ENCODE measurements at regions not wholly inside any gene's neighbourhood (a gene's known extent, or its start where the extent isn't known, plus 50 kb on each side); places are given as distances from the start of the nearest gene placed in this dataset.

DNA sequence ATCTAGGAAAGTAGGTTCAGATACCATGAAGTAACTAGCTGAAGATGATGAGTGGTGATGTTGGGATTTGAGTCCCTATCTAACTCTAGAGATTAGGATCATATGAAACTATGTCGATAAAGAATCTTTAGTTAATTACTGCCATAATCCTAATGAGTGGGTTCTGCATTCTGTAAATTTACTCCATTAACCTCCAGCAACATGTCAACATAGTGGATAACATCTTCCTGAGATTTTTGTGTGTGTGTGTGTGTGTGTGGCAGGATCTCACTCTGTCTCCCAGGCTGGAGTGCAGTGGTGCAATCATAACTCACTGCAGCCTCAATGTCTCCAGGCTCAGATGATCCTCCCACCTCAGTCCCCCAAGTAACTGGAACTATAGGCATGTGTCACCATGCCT is 272.9 kb upstream of the DPH6 start:
- Histone ChIP-seq H3K36me3 (ENCODE audit: insufficient read depth) (no peaks in the 10 kb centered on the region), H3K4me1 (ENCODE audit: low read depth, poor library complexity, severe bottlenecking) (no peaks in the 10 kb centered on the region), H3K4me3 (IDR thresholded peaks at IDR 0.05; ENCODE audit: insufficient read depth, low read depth, low read length) (no peak overlapping the region), H2AFZ (ENCODE audit: low read depth) (no peak overlapping the region), H3K27ac (no peak overlapping the region), H3K27me3 (ENCODE audit: insufficient read depth, low read depth) (no peaks in the 10 kb centered on the region), H3K79me2 (ENCODE audit: insufficient read depth, low read depth) (no peaks in the 10 kb centered on the region), H3K9ac (no peak overlapping the region), H3K4me2 (no peak overlapping the region), H4K20me1 (ENCODE audit: insufficient read depth) (no peaks in the 10 kb centered on the region)
- TF ChIP-seq, protein P1, sequence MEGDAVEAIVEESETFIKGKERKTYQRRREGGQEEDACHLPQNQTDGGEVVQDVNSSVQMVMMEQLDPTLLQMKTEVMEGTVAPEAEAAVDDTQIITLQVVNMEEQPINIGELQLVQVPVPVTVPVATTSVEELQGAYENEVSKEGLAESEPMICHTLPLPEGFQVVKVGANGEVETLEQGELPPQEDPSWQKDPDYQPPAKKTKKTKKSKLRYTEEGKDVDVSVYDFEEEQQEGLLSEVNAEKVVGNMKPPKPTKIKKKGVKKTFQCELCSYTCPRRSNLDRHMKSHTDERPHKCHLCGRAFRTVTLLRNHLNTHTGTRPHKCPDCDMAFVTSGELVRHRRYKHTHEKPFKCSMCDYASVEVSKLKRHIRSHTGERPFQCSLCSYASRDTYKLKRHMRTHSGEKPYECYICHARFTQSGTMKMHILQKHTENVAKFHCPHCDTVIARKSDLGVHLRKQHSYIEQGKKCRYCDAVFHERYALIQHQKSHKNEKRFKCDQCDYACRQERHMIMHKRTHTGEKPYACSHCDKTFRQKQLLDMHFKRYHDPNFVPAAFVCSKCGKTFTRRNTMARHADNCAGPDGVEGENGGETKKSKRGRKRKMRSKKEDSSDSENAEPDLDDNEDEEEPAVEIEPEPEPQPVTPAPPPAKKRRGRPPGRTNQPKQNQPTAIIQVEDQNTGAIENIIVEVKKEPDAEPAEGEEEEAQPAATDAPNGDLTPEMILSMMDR (conservative IDR thresholded peaks at IDR 0.05; ENCODE audit: low read depth, low read length) = no peak

DNA sequence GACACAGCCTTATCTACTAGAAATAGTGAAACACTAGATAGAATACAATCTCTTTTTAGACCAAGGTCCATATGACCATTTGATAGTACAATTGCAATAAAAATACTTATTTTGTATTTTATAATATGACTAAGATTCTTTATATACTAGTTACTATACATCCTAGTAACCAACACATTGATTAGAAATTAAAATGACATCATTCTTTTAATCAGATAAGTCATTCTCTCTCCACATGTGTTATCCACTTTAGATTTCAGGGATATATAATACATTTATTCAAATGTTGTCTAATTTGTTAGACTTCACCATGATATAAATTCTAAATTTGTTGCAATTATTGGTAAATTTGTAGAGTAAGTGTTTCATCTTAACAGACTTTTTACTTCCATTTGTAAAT is 276.2 kb upstream of the DPH6 start:
- Histone ChIP-seq H3K79me2 (ENCODE audit: insufficient read depth, low read depth) (no peaks in the 10 kb centered on the region), H3K36me3 (ENCODE audit: insufficient read depth) (no peaks in the 10 kb centered on the region), H3K27ac (no peak overlapping the region), H3K27me3 (ENCODE audit: insufficient read depth, low read depth) (no peaks in the 10 kb centered on the region), H3K9ac (no peak overlapping the region), H4K20me1 (ENCODE audit: insufficient read depth) (no peaks in the 10 kb centered on the region), H2AFZ (ENCODE audit: low read depth) (no peak overlapping the region), H3K4me1 (ENCODE audit: low read depth, poor library complexity, severe bottlenecking) (no peaks in the 10 kb centered on the region), H3K4me2 (no peak overlapping the region), H3K4me3 (IDR thresholded peaks at IDR 0.05; ENCODE audit: insufficient read depth, low read depth, low read length) (no peak overlapping the region)
- TF ChIP-seq, protein P1 (conservative IDR thresholded peaks at IDR 0.05; ENCODE audit: low read depth, low read length) = no peak

DNA sequence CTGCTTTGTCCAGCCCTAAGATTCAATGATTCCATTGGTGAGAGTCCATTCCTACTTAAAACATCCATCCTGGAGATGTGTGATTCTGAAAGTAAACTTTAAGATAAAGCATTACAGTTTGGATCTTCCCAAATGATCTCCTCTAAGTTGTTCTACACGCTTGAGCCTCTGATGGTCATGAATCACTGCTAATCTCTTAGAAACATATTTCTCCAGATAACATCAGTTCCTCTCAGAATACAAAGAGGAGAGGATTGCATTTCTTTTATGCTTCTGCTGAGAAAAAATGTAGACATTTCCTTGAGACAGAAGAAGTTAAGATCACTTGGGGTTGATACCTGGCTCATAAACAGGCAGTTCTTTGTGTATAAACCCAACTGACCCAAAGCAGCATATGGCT is 281.2 kb upstream of the DPH6 start:
- H3K79me2 ChIP-seq (ENCODE audit: insufficient read depth, low read depth) = no peaks in the 10 kb centered on the region
- H2AFZ ChIP-seq (ENCODE audit: low read depth) = no peak overlapping the region
- TF ChIP-seq, protein P1 (conservative IDR thresholded peaks at IDR 0.05; ENCODE audit: low read depth, low read length) = no peak
- no peaks in the 10 kb centered on the region for H3K36me3 ChIP-seq (ENCODE audit: insufficient read depth)
- no peak overlapping the region for H3K9ac ChIP-seq
- H4K20me1 ChIP-seq (ENCODE audit: insufficient read depth) = no peaks in the 10 kb centered on the region
- no peaks in the 10 kb centered on the region for H3K27me3 ChIP-seq (ENCODE audit: insufficient read depth, low read depth)
- H3K4me1 ChIP-seq (ENCODE audit: low read depth, poor library complexity, severe bottlenecking) = no peaks in the 10 kb centered on the region
- H3K4me2 ChIP-seq = no peak overlapping the region
- no peak overlapping the region for H3K4me3 ChIP-seq (IDR thresholded peaks at IDR 0.05; ENCODE audit: insufficient read depth, low read depth, low read length)
- H3K27ac ChIP-seq = no peak overlapping the region

DNA sequence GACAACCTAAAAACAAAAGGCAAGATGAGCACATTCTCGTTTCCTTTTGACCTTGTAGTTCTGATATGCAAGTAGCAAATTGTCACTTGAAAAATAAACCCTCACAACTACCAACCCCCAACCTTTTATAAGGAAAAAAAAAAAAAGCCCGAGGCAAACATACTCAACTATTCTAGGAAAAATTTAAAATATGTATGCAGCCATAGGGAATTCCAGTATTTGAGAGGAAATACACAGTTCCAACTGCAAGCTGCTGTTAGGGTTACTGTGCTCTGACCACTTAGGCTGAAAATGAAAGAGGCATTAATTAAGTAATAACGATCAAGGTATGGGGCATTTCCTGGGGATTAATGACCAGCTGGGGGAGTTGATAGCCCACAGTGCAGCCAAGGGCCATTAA is 281.9 kb upstream of the DPH6 start:
- no peaks in the 10 kb centered on the region for H3K27me3 ChIP-seq (ENCODE audit: insufficient read depth, low read depth)
- no peak overlapping the region for H3K4me2 ChIP-seq
- TF ChIP-seq, protein P1 (conservative IDR thresholded peaks at IDR 0.05; ENCODE audit: low read depth, low read length) = no peak
- H3K27ac ChIP-seq = no peak overlapping the region
- no peak overlapping the region for H3K4me3 ChIP-seq (IDR thresholded peaks at IDR 0.05; ENCODE audit: insufficient read depth, low read depth, low read length)
- no peaks in the 10 kb centered on the region for H3K36me3 ChIP-seq (ENCODE audit: insufficient read depth)
- no peak overlapping the region for H2AFZ ChIP-seq (ENCODE audit: low read depth)
- H3K4me1 ChIP-seq (ENCODE audit: low read depth, poor library complexity, severe bottlenecking) = no peaks in the 10 kb centered on the region
- H3K79me2 ChIP-seq (ENCODE audit: insufficient read depth, low read depth) = no peaks in the 10 kb centered on the region
- H3K9ac ChIP-seq = no peak overlapping the region
- no peaks in the 10 kb centered on the region for H4K20me1 ChIP-seq (ENCODE audit: insufficient read depth)

DNA sequence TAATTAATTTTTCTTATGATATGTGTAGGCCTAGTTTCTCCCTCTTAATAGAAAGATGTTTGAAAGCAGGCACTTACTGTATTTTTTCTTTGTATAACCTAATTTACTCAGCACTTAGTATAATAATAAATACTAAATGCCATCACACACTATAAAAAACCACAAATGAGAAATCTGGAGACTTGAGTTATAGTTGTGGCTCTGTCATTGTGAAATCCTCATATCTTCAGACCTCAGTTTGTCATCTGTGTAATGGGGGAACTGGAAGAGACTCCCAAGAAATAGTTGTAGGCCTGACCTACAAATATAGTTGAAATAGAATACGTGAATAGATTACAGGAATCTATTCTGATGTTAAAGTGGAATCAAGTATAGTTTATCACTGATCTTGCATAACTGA is 287.6 kb upstream of the DPH6 start:
- no peaks in the 10 kb centered on the region for H3K79me2 ChIP-seq (ENCODE audit: insufficient read depth, low read depth)
- no peaks in the 10 kb centered on the region for H3K27me3 ChIP-seq (ENCODE audit: insufficient read depth, low read depth)
- H3K9ac ChIP-seq = no peak overlapping the region
- no peaks in the 10 kb centered on the region for H4K20me1 ChIP-seq (ENCODE audit: insufficient read depth)
- H2AFZ ChIP-seq (ENCODE audit: low read depth) = no peak overlapping the region
- no peak overlapping the region for H3K4me3 ChIP-seq (IDR thresholded peaks at IDR 0.05; ENCODE audit: insufficient read depth, low read depth, low read length)
- H3K4me2 ChIP-seq = no peak overlapping the region
- H3K36me3 ChIP-seq (ENCODE audit: insufficient read depth) = no peaks in the 10 kb centered on the region
- no peaks in the 10 kb centered on the region for H3K4me1 ChIP-seq (ENCODE audit: low read depth, poor library complexity, severe bottlenecking)
- TF ChIP-seq, protein P1 (conservative IDR thresholded peaks at IDR 0.05; ENCODE audit: low read depth, low read length) = no peak
- H3K27ac ChIP-seq = no peak overlapping the region

All from KMS-11 (cell line).